Gastrocnemius medialis (tissue), 4 donors: ENCODE measurements at regions not wholly inside any gene's neighbourhood (a gene's known extent, or its start where the extent isn't known, plus 50 kb on each side); places are given as distances from the start of the nearest gene placed in this dataset.

Source experiments
- ATAC-seq, 2 donors: fragments of 150-250 bp; one replicate each; pipeline ENCODE4 v1.9.1; 2016
- DNase-seq, 2 donors: peaks; one replicate each; pipeline ENCODE4 v3.0.0-alpha.2; 2019
- H3K27ac ChIP-seq, 4 donors: fragments of 200-600 bp; sonication (generic); 1 replicate in 1 of 4; 2 replicates in 3 of 4; pipeline ENCODE4 v1.5.1; 2016 to 2018; ENCODE audit warnings: mild to moderate bottlenecking in 2 of 4, moderate library complexity in 1 of 4
- H3K27me3 ChIP-seq, 3 donors: fragments of 200-600 bp; sonication (generic) in 2 of 3; 1 replicate in 1 of 3; 2 replicates in 2 of 3; pipeline versions ENCODE4 v1.5.1 to v1.6.0; 2016 to 2019; ENCODE audit warnings: mild to moderate bottlenecking in 1 of 3, moderate library complexity in 1 of 3
- H3K36me3 ChIP-seq, 2 donors: fragments of 200-600 bp; sonication (generic) in 1 of 2; one replicate each; pipeline ENCODE4 v1.5.1; 2017 to 2018
- H3K4me1 ChIP-seq, 2 donors: fragments of 200-600 bp; sonication (generic) in 1 of 2; one replicate each; pipeline ENCODE4 v1.5.1; 2016 to 2017; ENCODE audit warnings: mild to moderate bottlenecking in 2 of 2
- H3K4me3 ChIP-seq, 4 donors: fragments of 200-600 bp; sonication (generic) in 3 of 4; 1 replicate in 1 of 4; 2 replicates in 3 of 4; pipeline ENCODE4 v1.5.1; 2016 to 2019; ENCODE audit warnings: mild to moderate bottlenecking in 2 of 4
- H3K9me3 ChIP-seq, 3 donors: fragments of 200-600 bp; sonication (generic) in 2 of 3; 1 replicate in 1 of 3; 2 replicates in 2 of 3; pipeline ENCODE4 v1.5.1; 2016 to 2019
- CTCF ChIP-seq, 5 experiments: fragments of 450-650 bp in 3 of 5; fragments of 200-600 bp in 2 of 5; sonication (generic) in 2 of 5; IDR thresholded peaks in 4 of 5; conservative IDR thresholded peaks in 1 of 5; 1 replicate in 4 of 5; 2 replicates in 1 of 5; pipeline ENCODE4 v1.5.1; 2016 to 2019; ENCODE audit warnings: antibody characterized with exemption in 5 of 5, mild to moderate bottlenecking in 3 of 5, moderate library complexity in 3 of 5
- POLR2A ChIP-seq, 2 donors: fragments of 450-650 bp; IDR thresholded peaks; one replicate each; pipeline ENCODE4 v1.6.1; 2017; ENCODE audit warnings: antibody characterized with exemption in 2 of 2, mild to moderate bottlenecking in 2 of 2, moderate library complexity in 2 of 2
- in situ Hi-C, 4 donors: fragments of 200-750 bp; cut with MboI; loops; one replicate each; pipeline versions ENCODE4 v1.15.0 to v1.8.0; 2017; ENCODE audit warnings: low sequenced_read_pairs in 4 of 4
- intact Hi-C: fragments of 100-400 bp; cut with DNase I; formaldehyde crosslinking; loops from one replicate; pipeline ENCODE4 v1.15.1; 2023; ENCODE audit warnings: low total_unique reads

GRCh38 chr21:26686705-26687104 is 113.6 kb upstream of the CYYR1 start:
- H3K36me3 ChIP-seq: no peaks in the 10 kb centered on the region
- ATAC-seq (no peak), DNase-seq (no peak)
- H3K27ac ChIP-seq: no peak overlapping the region
- no peaks in the 10 kb centered on the region for H3K4me1 ChIP-seq
- H3K27me3 ChIP-seq: no peaks in the 10 kb centered on the region
- intact Hi-C loops: no loop called here
- H3K4me3 ChIP-seq: no peak overlapping the region
- in situ Hi-C loops: no loop called here
- H3K9me3 ChIP-seq: no peaks in the 10 kb centered on the region
- no peak for TF ChIP-seq CTCF (IDR thresholded peaks at IDR 0.05 in 4 of 5, conservative IDR thresholded peaks at IDR 0.05 in 1 of 5)
- TF ChIP-seq POLR2A (IDR thresholded peaks at IDR 0.05): no peak

GRCh38 chr21:26686278-26686677 is 113.2 kb upstream of the CYYR1 start:
- H3K36me3 ChIP-seq: no peaks in the 10 kb centered on the region
- no peak overlapping the region for H3K27ac ChIP-seq
- H3K27me3 ChIP-seq: no peaks in the 10 kb centered on the region
- H3K4me1 ChIP-seq: no peaks in the 10 kb centered on the region
- no peak for TF ChIP-seq POLR2A (IDR thresholded peaks at IDR 0.05)
- no peak for TF ChIP-seq CTCF (IDR thresholded peaks at IDR 0.05 in 4 of 5, conservative IDR thresholded peaks at IDR 0.05 in 1 of 5)
- DNase-seq (no peak), ATAC-seq (no peak)
- H3K9me3 ChIP-seq: no peaks in the 10 kb centered on the region
- intact Hi-C loops (no loop called here), in situ Hi-C loops (no loop called here)
- no peak overlapping the region for H3K4me3 ChIP-seq

GRCh38 chr21:26684889-26685288 is 111.8 kb upstream of the CYYR1 start:
- no peak for ATAC-seq
- H3K4me3 ChIP-seq: no peak overlapping the region
- in situ Hi-C loops: no loop called here
- intact Hi-C loops: no loop called here
- no peaks in the 10 kb centered on the region for H3K9me3 ChIP-seq
- no peaks in the 10 kb centered on the region for H3K27me3 ChIP-seq
- DNase-seq: no peak
- no peak overlapping the region for H3K27ac ChIP-seq
- H3K4me1 ChIP-seq: no peaks in the 10 kb centered on the region
- TF ChIP-seq POLR2A (IDR thresholded peaks at IDR 0.05) (no peak), CTCF (IDR thresholded peaks at IDR 0.05 in 4 of 5, conservative IDR thresholded peaks at IDR 0.05 in 1 of 5) (no peak)
- no peaks in the 10 kb centered on the region for H3K36me3 ChIP-seq

- ATAC-seq: no peak
- intact Hi-C loops: no loop called here
- in situ Hi-C loops: no loop called here
Observed at GRCh38 chr21:26683996-26684395, 110.9 kb upstream of the CYYR1 start.

More at GRCh38 chr21:26683996-26684395, 110.9 kb upstream of the CYYR1 start:
- no peak overlapping the region for H3K27ac ChIP-seq
- TF ChIP-seq POLR2A (IDR thresholded peaks at IDR 0.05): no peak
- no peak for TF ChIP-seq CTCF (IDR thresholded peaks at IDR 0.05 in 4 of 5, conservative IDR thresholded peaks at IDR 0.05 in 1 of 5)
- no peaks in the 10 kb centered on the region for H3K4me1 ChIP-seq
- no peak overlapping the region for H3K4me3 ChIP-seq
- H3K9me3 ChIP-seq: no peaks in the 10 kb centered on the region
- H3K36me3 ChIP-seq: no peaks in the 10 kb centered on the region
- no peaks in the 10 kb centered on the region for H3K27me3 ChIP-seq
- no peak for DNase-seq
